Suprapubic skin (tissue), 4 donors: ENCODE measurements at regions not wholly inside any gene's neighbourhood (a gene's known extent, or its start where the extent isn't known, plus 50 kb on each side); places are given as distances from the start of the nearest gene placed in this dataset.

Experiments used
- DNase-seq, 2 donors: peaks; one replicate each; pipeline ENCODE4 v3.0.0-alpha.2; 2019; ENCODE audit warnings: low spot score in 2 of 2
- H3K27ac ChIP-seq: fragments of 200-600 bp; sonication (generic); one replicate; pipeline ENCODE4 v1.5.1; 2019
- H3K27me3 ChIP-seq: fragments of 200-600 bp; sonication (generic); one replicate; pipeline ENCODE4 v1.5.1; 2019
- H3K36me3 ChIP-seq: fragments of 200-600 bp; sonication (generic); one replicate; pipeline ENCODE4 v1.5.1; 2019
- H3K4me1 ChIP-seq: fragments of 200-600 bp; sonication (generic); one replicate; pipeline ENCODE4 v1.5.1; 2019
- H3K4me3 ChIP-seq: fragments of 200-600 bp; sonication (generic); one replicate; pipeline ENCODE4 v1.5.1; 2019; ENCODE audit warnings: mild to moderate bottlenecking
- H3K9me3 ChIP-seq: fragments of 200-600 bp; sonication (generic); one replicate; pipeline ENCODE4 v1.5.1; 2019
- CTCF ChIP-seq, 2 donors: fragments of 200-600 bp in 1 of 2; fragments of 450-650 bp in 1 of 2; sonication (generic) in 1 of 2; IDR thresholded peaks; one replicate each; pipeline ENCODE4 v1.5.1; 2016 to 2019; ENCODE audit warnings: antibody characterized with exemption in 2 of 2, mild to moderate bottlenecking in 1 of 2, moderate library complexity in 1 of 2
- EP300 ChIP-seq: sonication (generic); formaldehyde crosslinking; IDR thresholded peaks from one replicate; pipeline ENCODE4 v1.6.1; 2017; ENCODE audit warnings: antibody characterized with exemption
- POLR2A ChIP-seq, 2 donors: fragments of 450-650 bp; IDR thresholded peaks; one replicate each; pipeline ENCODE4 v1.6.1; 2017; ENCODE audit warnings: antibody characterized with exemption in 2 of 2, mild to moderate bottlenecking in 2 of 2, moderate library complexity in 2 of 2
- POLR2AphosphoS5 ChIP-seq, 3 donors: sonication (generic); formaldehyde crosslinking; IDR thresholded peaks; one replicate each; pipeline ENCODE4 v1.6.1; 2017; ENCODE audit warnings: antibody characterized with exemption in 3 of 3
- WGBS: methylation state at CpG from one replicate; pipeline ENCODE4 v1.1.5; 2018; 5-methylcytosine and 5-hydroxymethylcytosine counted together

- H3K27me3 ChIP-seq = no peaks in the 10 kb centered on the region
- TF ChIP-seq CTCF (IDR thresholded peaks at IDR 0.05) (no peak), POLR2A (IDR thresholded peaks at IDR 0.05) (no peak), POLR2AphosphoS5 (IDR thresholded peaks at IDR 0.05) (no peak), EP300 (no peak)
- DNase-seq = no peak
- no peak overlapping the region for H3K27ac ChIP-seq
- no peak overlapping the region for H3K4me3 ChIP-seq
- 65% methylated on average over 4 of the region's 5 CpGs for WGBS
- no peaks in the 10 kb centered on the region for H3K36me3 ChIP-seq
- peaks cover 10% of the 10 kb centered on the region for H3K4me1 ChIP-seq
- H3K9me3 ChIP-seq = no peaks in the 10 kb centered on the region
Measured at GRCh38 chr13:24066405-24067295, 93.9 kb upstream of the SPATA13 start.

GRCh38 chr13:24068472-24068871 is 92.0 kb upstream of the SPATA13 start:
- H3K36me3 ChIP-seq = no peaks in the 10 kb centered on the region
- H3K4me3 ChIP-seq = no peak overlapping the region
- no peaks in the 10 kb centered on the region for H3K27me3 ChIP-seq
- no peak for DNase-seq
- TF ChIP-seq CTCF (IDR thresholded peaks at IDR 0.05) = no peak
- no peak for TF ChIP-seq POLR2A (IDR thresholded peaks at IDR 0.05)
- no peak for TF ChIP-seq EP300
- TF ChIP-seq POLR2AphosphoS5 (IDR thresholded peaks at IDR 0.05) = no peak
- peaks cover 13% of the 10 kb centered on the region for H3K4me1 ChIP-seq
- H3K27ac ChIP-seq = no peak overlapping the region
- WGBS = 83% methylated on average over 2 of the region's 2 CpGs
- H3K9me3 ChIP-seq = no peaks in the 10 kb centered on the region

- Histone ChIP-seq H3K4me3 (no peak overlapping the region), H3K9me3 (no peaks in the 10 kb centered on the region), H3K27me3 (no peaks in the 10 kb centered on the region), H3K27ac (peak overlapping the region; percentile 60), H3K4me1 (peaks cover 23% of the 10 kb centered on the region), H3K36me3 (no peaks in the 10 kb centered on the region)
- no peak for DNase-seq
- WGBS = 93% methylated on average over 1 of the region's 1 CpG
- TF ChIP-seq POLR2A (IDR thresholded peaks at IDR 0.05) = no peak
Measured at GRCh38 chr13:24071016-24071415, 89.5 kb upstream of the SPATA13 start.

- no peaks in the 10 kb centered on the region for H3K9me3 ChIP-seq
- peak overlapping the region; percentile 60 for H3K27ac ChIP-seq
- no peak for DNase-seq
- no peaks in the 10 kb centered on the region for H3K27me3 ChIP-seq
- WGBS = 46% methylated on average over 6 of the region's 6 CpGs
- H3K36me3 ChIP-seq = no peaks in the 10 kb centered on the region
- H3K4me1 ChIP-seq = peaks cover 27% of the 10 kb centered on the region
- no peak overlapping the region for H3K4me3 ChIP-seq
- no peak for TF ChIP-seq POLR2A (IDR thresholded peaks at IDR 0.05)
- TF ChIP-seq CTCF (IDR thresholded peaks at IDR 0.05) = no peak
- TF ChIP-seq POLR2AphosphoS5 (IDR thresholded peaks at IDR 0.05) = no peak
Measured at GRCh38 chr13:24071423-24072075, 89.0 kb upstream of the SPATA13 start.

- WGBS = 97% methylated on average over 2 of the region's 2 CpGs
Measured at GRCh38 chr13:24073657-24074056, 86.9 kb upstream of the SPATA13 start.

GRCh38 chr13:24074678-24075077 is 85.8 kb upstream of the SPATA13 start:
- Histone ChIP-seq H3K9me3 (no peaks in the 10 kb centered on the region), H3K4me3 (no peak overlapping the region), H3K36me3 (no peaks in the 10 kb centered on the region), H3K27ac (no peak overlapping the region), H3K27me3 (no peaks in the 10 kb centered on the region), H3K4me1 (peaks cover 28% of the 10 kb centered on the region)
- no peak for TF ChIP-seq POLR2AphosphoS5 (IDR thresholded peaks at IDR 0.05)
- no peak for TF ChIP-seq CTCF (IDR thresholded peaks at IDR 0.05)
- no peak for TF ChIP-seq POLR2A (IDR thresholded peaks at IDR 0.05)
- no peak for TF ChIP-seq EP300
- WGBS = 39% methylated on average over 2 of the region's 2 CpGs
- DNase-seq = no peak

More at GRCh38 chr13:24073657-24074056, 86.9 kb upstream of the SPATA13 start:
- TF ChIP-seq POLR2A (IDR thresholded peaks at IDR 0.05) = no peak
- TF ChIP-seq EP300 = no peak
- Histone ChIP-seq H3K4me1 (peaks cover 28% of the 10 kb centered on the region), H3K36me3 (no peaks in the 10 kb centered on the region), H3K9me3 (no peaks in the 10 kb centered on the region), H3K4me3 (no peak overlapping the region), H3K27ac (no peak overlapping the region), H3K27me3 (no peaks in the 10 kb centered on the region)
- DNase-seq = no peak
